ENCODE measurements at regions not wholly inside any gene's neighbourhood (a gene's known extent, or its start where the extent isn't known, plus 50 kb on each side); places are given as distances from the start of the nearest gene placed in this dataset.

- TF ChIP-seq CTCF (conservative IDR thresholded peaks at IDR 0.05) = no peak
- H3K27ac ChIP-seq = no peak overlapping the region
Measured at GRCh38 chr11:44408141-44408540, 98.2 kb upstream of the ALX4 start.

DNA sequence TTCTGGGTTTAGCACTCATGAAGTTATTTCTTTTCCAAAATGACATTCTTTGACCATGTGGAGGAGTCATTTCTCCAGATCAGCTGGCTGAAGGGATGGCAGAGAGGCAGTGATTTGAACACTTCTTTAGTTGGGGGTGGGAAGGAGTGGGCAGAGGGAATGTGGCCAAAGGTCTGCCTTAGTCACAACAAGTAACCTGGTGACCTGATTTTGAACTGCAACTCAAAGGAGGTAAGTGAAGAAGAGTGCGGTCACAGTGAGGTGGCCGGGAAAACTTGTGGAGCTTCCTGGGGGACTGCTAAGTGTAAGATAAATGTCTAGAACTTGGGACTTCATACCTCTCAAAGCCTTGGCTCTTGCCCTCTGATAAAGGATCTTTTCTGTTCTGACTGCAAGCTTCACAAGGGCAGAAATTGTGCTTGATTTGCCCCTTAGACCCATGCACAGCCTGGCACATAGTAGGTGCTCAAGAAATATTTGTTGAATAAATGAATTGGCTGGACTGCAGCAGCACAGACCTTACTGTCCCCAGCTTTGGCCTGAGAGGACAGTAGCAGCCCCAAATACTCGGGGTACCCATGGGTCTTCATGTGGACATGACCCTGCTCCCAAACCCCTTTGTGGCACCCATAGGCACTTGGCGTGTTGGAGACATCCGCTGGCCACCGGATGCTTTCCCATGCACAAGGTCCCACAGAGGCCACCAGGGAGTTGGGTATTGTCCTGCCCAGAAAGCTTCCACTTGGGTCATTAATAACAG is 99.0 kb upstream of the ALX4 start:
- H3K27ac ChIP-seq = no peak overlapping the region
- TF ChIP-seq CTCF (conservative IDR thresholded peaks at IDR 0.05) = no peak

GRCh38 chr11:44409558-44410236 is 99.8 kb upstream of the ALX4 start:
- no peak overlapping the region for H3K27ac ChIP-seq
- TF ChIP-seq CTCF (conservative IDR thresholded peaks at IDR 0.05) = no peak

GRCh38 chr11:44416776-44417175 is 106.8 kb upstream of the ALX4 start:
- no peak for TF ChIP-seq CTCF (conservative IDR thresholded peaks at IDR 0.05)
- H3K27ac ChIP-seq = no peak overlapping the region

GRCh38 chr11:44417731-44418455 is 108.0 kb upstream of the ALX4 start:
- TF ChIP-seq CTCF (conservative IDR thresholded peaks at IDR 0.05) = no peak
- H3K27ac ChIP-seq = no peak overlapping the region

DNA sequence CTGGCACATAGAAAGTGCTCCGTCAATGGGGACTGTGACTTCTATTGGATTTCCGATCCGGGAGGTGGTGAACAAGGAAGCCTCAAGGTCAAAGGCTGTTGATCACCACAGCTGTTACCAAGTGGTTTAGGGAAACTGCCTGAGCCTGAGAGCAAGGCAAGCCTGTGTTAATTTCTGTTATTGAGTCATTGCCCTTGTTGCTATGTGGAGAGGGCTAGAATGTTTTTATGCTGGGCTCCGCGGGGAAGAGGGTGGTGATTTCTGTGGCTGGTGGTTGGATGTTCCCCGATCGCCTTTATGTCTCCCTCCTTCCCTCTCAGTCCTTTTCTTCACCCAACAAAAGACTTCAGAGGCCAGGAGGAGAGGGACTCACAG is 108.5 kb upstream of the ALX4 start:
- no peak overlapping the region for H3K27ac ChIP-seq

More for the DNA sequence above, 108.5 kb upstream of the ALX4 start:
- no peak for TF ChIP-seq CTCF (conservative IDR thresholded peaks at IDR 0.05)

Data from VCaP (cell line).